ENCODE measurements at regions not wholly inside any gene's neighbourhood (a gene's known extent, or its start where the extent isn't known, plus 50 kb on each side); places are given as distances from the start of the nearest gene placed in this dataset.
"Not testable (repeated sequence)": the region's sequence is repeated elsewhere in the genome, so short reads cannot be mapped to it uniquely, and the experiment has no call there.

DNA sequence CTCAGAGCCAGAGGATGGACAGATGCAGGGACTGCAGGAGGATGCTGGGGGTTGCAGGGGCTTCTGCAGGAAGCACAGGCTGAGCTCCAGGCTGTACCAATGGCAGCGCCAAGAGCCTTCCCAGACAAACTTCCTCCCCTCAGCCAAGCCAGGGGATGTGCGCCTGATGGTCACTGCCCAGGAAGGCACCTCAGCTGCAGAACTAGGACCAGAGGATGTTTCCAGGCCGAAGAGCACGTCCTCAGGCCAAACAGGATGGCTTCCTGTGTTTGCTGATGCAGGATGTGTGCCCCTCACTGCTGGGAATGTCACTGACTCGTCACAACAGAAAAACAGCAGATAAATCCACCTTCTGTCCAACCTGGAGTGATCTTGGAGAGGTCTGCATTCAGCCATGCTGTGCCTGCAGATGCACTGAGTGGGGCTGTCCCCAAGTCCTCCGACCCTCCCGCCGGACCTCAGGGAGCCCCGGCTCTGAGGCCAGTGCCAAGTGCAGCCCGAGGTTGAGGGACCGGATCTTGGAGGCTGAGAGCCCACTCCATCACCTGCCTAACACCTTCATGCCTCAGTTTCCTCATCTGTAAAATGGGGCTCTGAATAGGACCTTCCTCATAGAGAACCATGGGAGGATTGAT lies 152.5 kb upstream of the CHST15 start:
- no peak for DNase-seq (ENCODE audit: low read depth in 1 of 2, low spot score in 1 of 2)

DNA sequence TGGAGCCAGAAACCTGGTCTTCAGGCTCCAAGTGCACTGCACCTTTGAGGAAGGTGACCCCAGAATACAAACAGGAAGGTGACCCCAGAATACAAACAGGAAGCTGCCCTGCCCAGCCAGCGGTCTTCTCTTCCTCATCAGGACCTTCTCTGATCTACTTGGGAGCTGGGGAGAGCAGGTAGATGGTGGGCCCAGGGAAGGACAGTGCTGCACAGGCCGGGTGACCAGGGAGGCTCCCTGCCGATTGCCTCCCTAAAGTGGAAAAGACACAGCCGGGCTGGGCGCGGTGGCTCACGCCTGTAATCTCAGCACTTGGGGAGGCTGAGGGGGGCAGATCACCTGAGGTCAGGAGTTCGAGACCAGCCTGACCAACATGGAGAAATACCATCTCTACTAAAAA lies 151.8 kb upstream of the CHST15 start:
- no peak for DNase-seq (ENCODE audit: low read depth in 1 of 2, low spot score in 1 of 2)

DNA sequence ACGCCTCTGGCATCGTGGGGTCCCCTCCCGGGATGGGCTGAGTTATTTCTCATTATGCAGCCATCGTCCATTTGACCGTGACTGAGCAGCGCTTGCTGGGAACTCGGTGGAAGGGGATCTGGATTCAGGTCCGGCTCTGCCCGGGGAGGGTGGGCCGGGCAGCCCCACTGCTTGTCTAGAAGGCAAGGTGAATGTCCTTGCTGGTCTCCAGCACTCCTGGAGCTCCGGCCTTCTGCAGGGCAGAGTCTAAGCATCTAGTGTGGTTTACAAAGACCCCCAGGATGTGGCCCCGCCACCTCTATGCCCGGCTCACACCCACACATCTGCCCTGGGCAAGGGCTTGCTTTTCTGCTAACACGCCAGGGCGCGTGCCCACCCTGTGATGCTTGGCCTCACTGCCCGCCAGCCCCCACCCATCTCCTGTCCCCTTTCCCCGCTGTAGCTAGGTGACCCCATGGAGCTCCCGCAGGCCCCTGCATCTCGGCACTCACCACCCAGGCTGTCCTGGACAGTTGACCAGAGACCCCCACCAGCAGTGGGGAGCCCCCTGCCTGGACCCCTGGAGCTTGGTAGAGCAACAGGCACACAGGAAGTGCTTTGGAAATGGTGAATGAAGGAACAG lies 151.0 kb upstream of the CHST15 start:
- DNase-seq (ENCODE audit: low read depth in 1 of 2, low spot score in 1 of 2): no peak

DNA sequence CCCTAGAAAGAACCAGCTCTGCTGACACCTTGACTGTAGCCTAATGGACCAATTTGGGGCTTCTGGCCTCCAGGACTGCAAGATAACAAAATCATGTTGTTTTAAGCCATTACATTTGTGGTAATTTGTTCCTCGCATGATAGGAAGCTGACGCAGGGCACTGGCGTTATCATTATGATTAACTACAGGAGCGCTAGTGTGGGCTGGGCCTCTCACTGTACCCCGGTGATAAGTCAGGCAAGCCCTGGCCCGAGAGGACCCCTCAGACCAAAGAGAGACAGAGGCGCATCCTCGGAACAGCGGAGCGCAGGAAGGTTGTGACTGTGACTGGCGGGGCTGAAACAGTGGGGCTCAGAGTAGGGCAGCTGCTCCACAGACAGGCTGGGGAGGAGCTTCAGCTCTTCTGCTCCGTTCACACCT lies 150.3 kb upstream of the CHST15 start:
- no peak for DNase-seq (ENCODE audit: low read depth in 1 of 2, low spot score in 1 of 2)

DNA sequence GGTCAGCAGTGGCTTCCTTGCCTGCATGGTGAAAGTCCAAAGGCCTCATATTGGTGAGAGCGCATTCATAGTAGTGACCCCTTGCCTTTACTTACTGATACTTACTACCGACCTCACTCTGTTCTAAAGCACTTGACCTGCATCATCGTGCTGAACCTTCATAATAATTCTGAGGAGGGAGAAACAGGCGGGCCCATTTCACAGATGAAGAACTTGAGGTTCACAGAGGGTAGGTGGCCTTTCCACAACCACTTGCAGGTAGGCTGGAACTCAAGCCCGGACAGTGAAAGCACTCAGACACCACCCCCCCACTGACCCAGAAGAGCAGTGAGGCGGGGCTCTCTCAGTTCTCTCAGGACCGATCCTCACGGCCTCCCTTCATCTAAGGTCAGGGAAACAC lies 149.4 kb upstream of the CHST15 start:
- DNase-seq (ENCODE audit: low read depth in 1 of 2, low spot score in 1 of 2): no peak

DNA sequence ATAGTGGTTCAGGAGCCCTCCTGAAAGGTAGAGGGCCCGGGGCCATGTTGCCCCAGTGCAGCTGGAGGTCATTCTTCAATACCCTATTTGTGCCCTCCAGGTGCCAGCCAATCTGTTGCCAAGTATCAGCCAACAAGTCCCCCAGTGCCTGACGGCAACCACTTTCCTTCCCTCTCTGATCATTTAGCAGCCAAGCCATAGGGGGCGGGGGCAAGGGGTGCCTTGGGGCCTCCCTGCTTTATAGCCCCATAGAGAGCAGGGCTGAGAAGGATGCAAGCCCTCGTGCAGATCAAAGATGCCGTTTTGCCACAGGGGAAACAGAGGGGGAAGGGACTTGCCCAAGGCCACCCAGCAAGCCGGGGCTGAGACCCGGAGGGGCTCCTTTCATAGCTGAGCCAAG lies 149.0 kb upstream of the CHST15 start:
- no peak for DNase-seq (ENCODE audit: low read depth in 1 of 2, low spot score in 1 of 2)

DNA sequence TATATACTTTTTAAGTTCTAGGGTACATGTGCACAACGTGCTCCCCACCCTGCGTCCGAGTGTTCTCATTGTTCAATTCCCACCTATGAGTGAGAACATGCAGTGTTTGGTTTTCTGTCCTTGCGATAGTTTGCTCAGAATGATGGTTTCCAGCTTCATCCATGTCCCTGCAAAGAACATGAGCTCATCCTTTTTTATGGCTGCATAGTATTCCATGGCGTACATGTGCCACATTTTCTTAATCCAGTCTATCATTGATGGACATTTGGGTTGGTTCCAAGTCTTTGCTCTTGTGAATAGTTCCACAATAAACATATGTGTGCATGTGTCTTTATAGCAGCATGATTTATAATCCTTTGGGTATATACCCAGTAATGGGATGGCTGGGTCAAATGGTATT lies 148.1 kb upstream of the CHST15 start:
- not testable (repeated sequence) for DNase-seq (ENCODE audit: low read depth in 1 of 2, low spot score in 1 of 2)

DNA sequence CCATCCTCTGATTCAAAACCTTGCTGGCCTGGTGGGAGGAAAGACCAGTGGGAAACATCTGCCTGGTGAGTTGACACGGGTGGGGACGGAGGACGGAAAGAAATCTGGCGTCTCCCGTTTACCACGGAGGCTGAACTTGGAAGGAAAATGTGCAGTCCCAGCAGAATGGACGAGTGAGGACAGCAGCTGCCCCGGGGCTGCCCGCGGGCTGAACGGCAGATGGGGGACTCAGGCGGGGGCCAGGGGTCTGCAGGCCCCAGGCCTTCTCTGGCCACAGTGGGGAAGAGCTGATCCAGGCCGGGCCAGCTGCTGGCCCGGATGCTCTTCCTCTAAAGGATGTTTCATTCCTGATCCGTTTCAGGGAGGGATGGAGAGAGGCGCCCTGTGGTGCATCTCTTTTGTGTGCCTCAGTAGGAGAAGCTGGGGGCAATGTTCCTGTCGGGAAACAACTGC lies 147.5 kb upstream of the CHST15 start:
- no peak for DNase-seq (ENCODE audit: low read depth in 1 of 2, low spot score in 1 of 2)

DNA sequence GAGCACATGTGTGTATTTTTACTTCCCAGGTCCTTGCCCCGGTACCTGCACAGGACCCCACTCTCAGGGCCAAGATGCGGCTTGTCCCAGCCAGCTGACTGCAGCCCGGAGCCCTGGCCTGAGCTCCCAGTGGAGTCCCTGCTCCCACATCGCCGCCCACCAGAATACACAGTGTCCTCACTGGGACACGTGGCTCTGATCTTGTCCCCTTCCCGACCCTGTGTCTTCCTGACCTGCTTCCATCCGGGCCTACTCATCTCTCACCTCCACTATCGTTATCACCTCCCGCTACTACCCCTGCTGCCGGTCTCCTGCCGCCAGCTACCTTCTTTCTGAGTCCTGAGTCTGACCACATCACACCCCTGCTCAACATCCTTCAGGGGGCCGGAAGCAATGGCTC lies 146.3 kb upstream of the CHST15 start:
- no peak for DNase-seq (ENCODE audit: low read depth in 1 of 2, low spot score in 1 of 2)

DNA sequence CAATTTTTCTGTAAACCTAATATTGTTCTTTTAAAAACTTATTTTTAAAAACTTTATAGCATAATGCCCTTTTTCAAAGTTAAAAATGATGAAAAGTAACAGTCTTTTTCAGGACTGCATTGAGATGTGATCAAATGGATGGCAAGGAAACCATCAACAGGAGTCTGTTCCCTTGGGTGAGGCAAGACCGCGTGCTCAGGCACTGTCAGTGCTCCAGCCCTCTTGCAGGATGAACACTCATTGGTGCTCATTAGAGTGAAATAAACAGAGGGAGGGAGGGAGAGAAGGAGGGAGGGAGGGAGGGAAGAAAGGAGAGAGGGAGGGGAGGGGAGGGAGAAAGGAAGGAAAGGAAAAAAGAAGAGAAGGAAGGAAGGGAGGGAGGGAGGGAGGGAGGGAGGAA lies 145.7 kb upstream of the CHST15 start:
- no peak for DNase-seq (ENCODE audit: low read depth in 1 of 2, low spot score in 1 of 2)

DNA sequence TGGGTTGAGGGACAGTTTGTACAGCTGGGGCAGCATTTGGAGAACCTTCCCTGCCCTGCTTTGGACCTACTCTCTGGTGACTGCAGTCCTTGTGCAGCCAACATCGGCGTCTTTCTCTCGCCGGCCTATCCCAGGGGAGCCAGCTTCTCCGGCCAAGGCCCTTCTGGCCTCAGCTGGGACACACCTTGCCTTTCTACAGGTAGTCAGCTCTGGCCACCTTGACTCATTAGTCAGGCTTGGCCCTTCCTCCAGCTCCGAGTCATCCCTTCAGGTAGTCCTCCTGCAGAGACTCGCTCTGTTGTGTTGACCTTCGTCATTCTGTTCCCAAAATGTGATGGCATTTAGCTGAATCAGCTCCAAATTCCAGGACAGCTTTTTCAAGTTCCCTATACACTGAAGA lies 145.0 kb upstream of the CHST15 start:
- no peak for DNase-seq (ENCODE audit: low read depth in 1 of 2, low spot score in 1 of 2)

DNA sequence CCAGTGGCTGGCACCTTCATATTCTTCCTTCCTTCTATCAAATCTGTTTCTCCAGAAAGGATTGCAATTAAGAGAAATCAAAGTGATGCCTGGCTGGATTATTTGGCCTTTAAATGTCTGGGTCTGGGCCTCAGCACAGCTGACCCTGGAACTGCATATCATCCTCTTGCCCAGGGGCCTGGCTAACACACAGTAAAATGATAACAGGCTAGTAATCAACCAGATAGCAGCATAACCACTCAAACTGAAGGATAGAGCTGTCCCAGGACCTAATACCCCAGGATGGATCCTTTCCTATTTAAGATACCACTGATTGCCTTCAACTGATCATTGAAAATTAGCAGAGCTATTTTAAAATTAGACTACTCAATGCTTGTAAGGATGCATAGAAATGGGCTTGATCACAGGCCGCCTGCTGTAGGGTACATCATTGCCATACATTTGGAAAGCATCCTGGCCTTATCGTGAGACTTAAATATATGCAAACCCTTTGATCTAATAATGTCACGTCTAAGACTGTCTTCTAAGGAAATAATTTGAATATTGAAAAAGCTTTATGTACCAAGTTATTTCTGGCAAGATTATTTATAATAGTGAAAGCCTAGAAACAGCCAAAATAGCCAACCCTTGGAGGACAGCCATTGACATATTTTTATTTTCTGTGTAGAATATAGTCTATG lies 144.0 kb upstream of the CHST15 start:
- no peak for DNase-seq (ENCODE audit: low read depth in 1 of 2, low spot score in 1 of 2)

DNA sequence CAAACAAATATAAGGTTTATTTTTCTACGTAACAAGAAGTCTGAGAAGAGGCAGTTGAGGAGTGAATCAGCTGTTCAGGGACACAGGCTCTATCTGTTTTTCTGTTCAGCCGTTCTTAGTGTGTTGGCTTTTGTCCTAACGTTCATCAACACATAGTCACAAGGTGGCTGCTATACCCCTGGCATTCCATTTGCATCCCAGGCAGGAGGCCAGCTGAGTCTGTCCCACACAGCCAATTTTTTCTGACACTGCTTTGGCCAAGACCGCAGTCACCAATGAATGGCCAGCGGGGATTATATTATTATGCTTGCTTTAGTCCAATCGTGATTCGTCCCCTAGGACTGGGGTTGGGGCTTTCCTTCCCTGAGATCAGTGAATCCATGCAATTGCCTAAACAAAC lies 143.4 kb upstream of the CHST15 start:
- no peak for DNase-seq (ENCODE audit: low read depth in 1 of 2, low spot score in 1 of 2)

DNA sequence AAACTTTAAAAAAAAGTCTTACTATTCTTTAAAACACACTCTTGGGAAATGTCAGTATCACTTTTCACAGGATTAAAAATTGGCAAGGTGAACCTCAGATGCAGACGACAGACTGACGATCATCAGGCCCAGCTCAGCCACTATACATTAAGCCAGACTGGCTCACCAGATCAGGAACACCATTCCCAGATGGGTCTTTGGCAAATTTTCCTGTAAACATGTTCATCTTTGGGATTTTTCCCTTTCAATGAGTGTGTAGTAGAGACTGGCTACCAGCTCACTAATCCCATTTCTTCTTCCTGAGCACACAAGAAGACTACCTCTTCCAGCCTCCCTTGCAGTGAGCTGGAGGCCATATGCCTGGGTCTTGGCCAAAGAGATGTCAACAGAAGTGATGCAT lies 142.7 kb upstream of the CHST15 start:
- DNase-seq (ENCODE audit: low read depth in 1 of 2, low spot score in 1 of 2): no peak

DNA sequence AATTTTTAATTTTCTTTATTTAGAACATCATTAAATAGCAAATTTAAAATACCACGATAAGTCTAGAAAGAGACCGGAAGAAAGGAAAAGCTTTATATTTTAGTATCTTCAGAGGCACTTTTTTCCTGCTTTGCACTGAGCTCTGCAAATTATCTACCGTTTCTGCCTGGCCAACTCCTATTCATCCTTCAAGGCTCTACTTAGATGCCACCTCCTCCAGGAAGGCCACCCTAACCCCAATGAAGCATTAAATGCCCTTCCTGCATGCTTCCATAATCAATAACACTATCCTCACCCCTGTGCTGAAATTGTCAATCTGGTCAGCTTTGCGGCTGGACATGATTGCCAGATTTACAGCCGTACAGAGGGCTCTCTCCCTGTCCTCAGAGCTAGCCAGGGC lies 141.8 kb upstream of the CHST15 start:
- DNase-seq (ENCODE audit: low read depth in 1 of 2, low spot score in 1 of 2): no peak

DNA sequence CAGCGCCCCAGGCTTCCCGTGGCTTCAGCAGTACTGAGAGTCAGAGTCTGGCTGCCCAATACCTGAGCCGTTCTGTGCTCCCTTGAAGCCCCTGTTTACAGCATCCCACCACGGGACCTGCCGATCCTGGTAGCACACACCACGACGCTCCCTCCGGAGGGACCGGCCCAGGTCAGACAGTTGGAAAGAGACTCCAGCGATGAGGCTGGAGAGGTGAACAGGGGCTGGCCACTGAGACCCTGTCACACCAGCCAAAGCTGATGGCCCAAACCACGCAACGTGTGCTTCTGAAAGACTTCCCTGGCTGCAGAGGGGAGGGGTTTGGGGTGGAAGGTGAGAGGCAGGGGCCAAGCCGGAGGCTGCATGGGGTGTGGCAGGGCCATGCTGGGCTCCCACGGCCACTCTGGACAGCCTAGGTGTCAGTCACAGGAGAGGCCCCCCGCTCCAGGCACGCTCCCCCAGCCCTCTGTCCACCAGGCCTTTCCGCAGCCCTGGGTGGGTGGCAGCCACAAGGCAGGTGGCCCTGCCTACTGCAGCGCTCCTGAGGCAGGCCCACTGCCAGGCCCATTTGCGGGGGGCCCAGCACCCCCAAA lies 140.2 kb upstream of the CHST15 start:
- no peak for DNase-seq (ENCODE audit: low read depth in 1 of 2, low spot score in 1 of 2)

DNA sequence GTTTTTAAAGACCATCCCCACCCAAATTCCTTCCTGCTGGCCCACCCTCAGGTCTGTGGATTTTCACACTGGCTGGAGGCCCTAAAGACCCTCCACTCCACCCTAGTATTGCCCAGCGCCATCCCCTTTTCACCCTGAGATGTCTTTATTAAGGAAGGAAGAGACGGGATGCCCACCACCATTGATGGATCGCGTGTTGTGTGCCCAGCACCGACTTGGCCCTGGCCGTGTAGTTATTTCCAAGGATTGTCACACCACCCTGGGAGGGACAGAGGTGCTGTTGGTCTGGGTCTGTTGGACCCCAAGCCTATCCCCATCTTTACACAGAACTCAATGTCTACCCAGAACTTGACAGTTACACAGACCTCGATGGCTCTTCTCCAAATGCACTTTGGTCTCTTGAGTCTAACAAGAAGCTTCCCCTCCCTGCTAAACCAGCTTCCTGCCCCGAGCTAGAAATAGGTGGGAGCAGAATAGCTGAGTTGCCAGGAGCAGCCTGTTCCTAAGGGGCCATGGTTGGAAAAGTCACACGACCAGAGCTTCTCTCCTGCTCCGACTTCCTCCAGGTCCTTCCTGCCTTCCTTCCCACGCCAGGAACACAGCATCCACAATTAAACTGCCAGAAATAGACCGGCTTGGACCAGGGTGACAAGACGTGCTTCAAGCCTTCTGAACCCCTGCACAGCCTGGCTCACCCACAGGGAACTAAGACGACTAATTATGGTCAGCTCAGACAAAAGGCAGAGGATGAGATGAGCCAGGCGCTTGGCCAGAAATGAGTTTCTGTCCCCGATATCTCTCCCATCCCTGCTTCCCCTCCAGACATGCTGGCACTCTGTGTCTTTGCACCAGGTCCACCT lies 139.5 kb upstream of the CHST15 start:
- no peak for DNase-seq (ENCODE audit: low read depth in 1 of 2, low spot score in 1 of 2)

DNA sequence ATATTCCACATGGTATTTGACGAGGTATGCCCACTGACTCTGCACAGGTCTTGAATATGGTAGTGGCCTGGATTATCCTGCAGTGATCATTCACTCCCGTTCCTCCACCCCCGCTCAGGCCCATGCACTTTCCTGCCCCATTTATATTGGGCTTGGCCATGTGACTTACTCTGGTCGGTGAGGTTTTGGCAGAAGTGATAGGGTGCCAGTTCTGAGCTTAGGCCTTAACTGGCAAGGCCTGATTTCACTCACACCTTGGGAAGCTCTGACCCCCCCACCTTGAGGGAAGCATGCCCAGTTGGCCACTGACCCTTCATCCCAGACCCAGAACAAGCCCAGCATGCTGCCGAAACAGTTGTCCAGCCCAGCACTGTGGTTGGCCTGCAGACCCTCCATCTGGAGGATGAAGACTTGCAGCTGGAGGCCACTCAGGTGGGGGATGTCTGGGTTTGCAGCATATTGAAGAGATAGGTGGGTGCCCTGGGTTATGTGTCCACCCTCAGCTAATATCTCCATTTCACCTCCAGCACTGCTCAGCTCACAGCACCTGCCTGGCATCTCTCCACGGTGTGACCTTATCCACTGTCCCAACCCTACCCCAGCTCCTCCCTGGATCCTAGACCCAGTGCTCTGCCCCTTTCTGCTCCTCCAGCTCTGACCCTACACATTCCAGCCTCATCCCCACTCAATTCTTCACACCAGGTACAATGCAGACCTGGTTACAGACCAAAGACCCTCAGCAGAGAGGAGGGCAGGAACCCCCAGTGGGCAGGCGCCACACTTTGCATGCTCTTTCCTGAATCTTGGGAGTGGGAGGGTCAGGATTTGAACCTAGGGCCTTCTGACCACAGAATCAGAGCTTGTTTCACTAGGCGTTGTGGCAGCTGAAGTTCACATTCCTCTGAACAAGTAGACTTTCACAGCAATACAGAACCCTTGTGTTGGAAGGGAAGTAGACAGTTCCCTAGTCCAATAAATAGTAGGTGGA lies 138.1 kb upstream of the CHST15 start:
- peak; percentile 15 to 20 for DNase-seq (ENCODE audit: low read depth in 1 of 2, low spot score in 1 of 2)

DNA sequence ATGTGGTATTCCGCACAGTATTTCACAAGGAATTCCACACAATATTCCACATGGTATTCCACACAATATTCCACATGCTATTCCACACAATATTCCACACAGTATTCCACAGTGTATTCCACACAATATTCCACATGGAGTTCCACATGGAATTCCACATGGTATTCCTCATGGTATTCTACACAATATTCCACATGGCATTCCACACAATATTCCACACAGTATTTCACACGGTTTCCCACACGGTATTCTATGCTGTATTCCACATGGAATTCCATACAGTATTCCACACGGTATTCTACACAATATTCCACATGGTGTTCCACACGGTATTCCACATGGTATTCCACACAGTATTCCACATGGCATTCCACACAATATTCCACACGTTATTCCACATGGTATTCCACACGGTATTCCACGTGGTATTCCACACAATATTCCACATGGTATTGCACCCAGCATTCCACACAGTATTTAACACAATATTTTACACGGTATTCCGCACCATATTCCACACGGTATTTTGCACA lies 137.3 kb upstream of the CHST15 start:
- no peak for DNase-seq (ENCODE audit: low read depth in 1 of 2, low spot score in 1 of 2)

Data from activated T-helper 1 cell treated with anti-CD3 and anti-CD28 coated beads, Interleukin-2, amount 50 U/mL, for 16 hours (primary cell).